HepG2 (cell line): ENCODE measurements at regions not wholly inside any gene's neighbourhood (a gene's known extent, or its start where the extent isn't known, plus 50 kb on each side); places are given as distances from the start of the nearest gene placed in this dataset.

ENCODE experiments used
- ATAC-seq: fragments of 200-7000 bp; cut with Tn5 transposase; 3 replicates; pipeline ENCODE4 v1.9.1; 2020; ENCODE audit warnings: mild to moderate bottlenecking, moderate library complexity
- BruUV-seq: library from RNA; stranded (reverse); fragments of 400-500 nt; replicated peaks from 2 replicates; lab custom pipeline; 2021; lab: Mats Ljungman, UMichigan
- CTCF ChIA-PET: fragments of 300-600 bp; formaldehyde crosslinking; extraction: SDS; loops from one replicate; lab custom pipeline; 2021; ENCODE audit warnings: low total read pairs, inconsistent platforms, low intra/inter-chr PET ratio; lab: Yijun Ruan, JAX
- POLR2A ChIA-PET: fragments of 350-600 bp; sonication (Branson Sonifier 250); formaldehyde crosslinking; loops from one replicate; lab custom pipeline; 2020; ENCODE audit warnings: antibody characterized with exemption, inconsistent platforms; lab: Yijun Ruan, JAX
- DNase-seq: peaks from one replicate; pipeline ENCODE4 v3.0.0-alpha.2; 2015; ENCODE audit warnings: low spot score
- FAIRE-seq: peaks from 3 replicates; lab custom pipeline; 2011; peaks lifted over from hg19 to GRCh38; lab: Jason Lieb, UNC
- H2AFZ ChIP-seq: one replicate; pipeline ENCODE4 v1.6.1; 2011; ENCODE audit warnings: low read length, inconsistent platforms
- H3K27ac ChIP-seq: fragments of 300-600 bp; 3 replicates; pipeline ENCODE4 v1.8.0; 2011; ENCODE audit warnings: mixed run types, mild to moderate bottlenecking, mixed read lengths, low read length, inconsistent platforms; ENCODE audit not compliant: insufficient read depth; ENCODE audit errors: extremely low read length
- H3K27me3 ChIP-seq, 2 experiments: fragments of 200-600 bp in 1 of 2; 2 replicates in 1 of 2; 3 replicates in 1 of 2; pipeline versions ENCODE4 v1.6.0 to v1.8.0; 2011; ENCODE audit warnings: low read length in 2 of 2, mild to moderate bottlenecking in 2 of 2, moderate library complexity in 2 of 2, inconsistent platforms in 1 of 2; ENCODE audit not compliant: insufficient read depth in 2 of 2, control insufficient read depth in 1 of 2
- H3K36me3 ChIP-seq, 2 experiments: fragments of 200-600 bp in 1 of 2; replicated peaks in 1 of 2; 2 replicates in 1 of 2; 3 replicates in 1 of 2; pipeline versions ENCODE4 v1.5.1 to v1.8.0; 2011; ENCODE audit warnings: low read length in 2 of 2, inconsistent platforms in 1 of 2; ENCODE audit not compliant: insufficient read depth in 2 of 2, control insufficient read depth in 1 of 2
- H3K4me1 ChIP-seq: 2 replicates; pipeline ENCODE4 v1.5.1; 2012; ENCODE audit warnings: low read length, inconsistent platforms; ENCODE audit not compliant: insufficient read depth
- H3K4me2 ChIP-seq: 2 replicates; pipeline ENCODE4 v1.6.0; 2011; ENCODE audit warnings: low read depth, low read length, inconsistent platforms
- H3K4me3 ChIP-seq, 3 experiments: fragments of 200-600 bp in 1 of 3; sonication (generic), shearing (Covaris generic) in 1 of 3; replicated peaks in 1 of 3; 2 replicates each; pipeline ENCODE4 v1.5.1; 2011 to 2016; ENCODE audit warnings: low read length in 3 of 3, inconsistent platforms in 2 of 3, low read depth in 2 of 3, mild to moderate bottlenecking in 2 of 3, control low read depth in 1 of 3, mixed read lengths in 1 of 3; ENCODE audit not compliant: insufficient read depth in 1 of 3
- H3K79me2 ChIP-seq: one replicate; pipeline ENCODE4 v1.6.1; 2011; ENCODE audit warnings: low read length, inconsistent platforms; ENCODE audit not compliant: insufficient read depth
- H3K9ac ChIP-seq: 2 replicates; pipeline ENCODE4 v1.6.0; 2011; ENCODE audit warnings: mild to moderate bottlenecking, low read depth, low read length, inconsistent platforms; ENCODE audit not compliant: insufficient read depth
- H3K9me3 ChIP-seq: 2 replicates; pipeline ENCODE4 v1.5.1; 2012; ENCODE audit warnings: mild to moderate bottlenecking, low read length
- H4K20me1 ChIP-seq: 2 replicates; pipeline ENCODE4 v1.6.0; 2011; ENCODE audit warnings: inconsistent platforms, mild to moderate bottlenecking, low read length, moderate library complexity; ENCODE audit not compliant: insufficient read depth
- ARID2 ChIP-seq: sonication (generic); formaldehyde crosslinking; IDR thresholded peaks from 2 replicates; pipeline ENCODE4 v1.8.1; 2022; ENCODE audit warnings: mild to moderate bottlenecking, missing genetic modification reagents, borderline replicate concordance
- CENPX ChIP-seq: sonication (generic); formaldehyde crosslinking; IDR thresholded peaks from 2 replicates; pipeline ENCODE4 v1.9.0; 2021; ENCODE audit warnings: mild to moderate bottlenecking, missing genetic modification reagents, moderate library complexity
- FOXP1 ChIP-seq, 2 experiments: fragments of 450-650 bp in 1 of 2; IDR thresholded peaks; 2 replicates each; pipeline ENCODE4 v1.6.1; 2017 to 2018; ENCODE audit warnings: antibody characterized with exemption in 1 of 2
- NR2F6 ChIP-seq, 2 experiments: IDR thresholded peaks; 2 replicates each; pipeline ENCODE4 v1.6.1; 2016; ENCODE audit warnings: antibody characterized with exemption in 1 of 2, mild to moderate bottlenecking in 1 of 2
- PHB2 ChIP-seq: fragments of 450-650 bp; IDR thresholded peaks from 2 replicates; pipeline ENCODE4 v1.6.1; 2018; ENCODE audit not compliant: partially characterized antibody
- SATB2 ChIP-seq: sonication (generic); formaldehyde crosslinking; IDR thresholded peaks from 2 replicates; pipeline ENCODE4 v1.5.0; 2020; ENCODE audit warnings: missing genetic modification reagents
- SRSF9 ChIP-seq: fragments of 200-400 bp; formaldehyde crosslinking; IDR thresholded peaks from 2 replicates; pipeline ENCODE4 v1.6.1; 2018; ENCODE audit warnings: borderline replicate concordance, mild to moderate bottlenecking, low read depth, low read length; ENCODE audit not compliant: insufficient read depth, poor library complexity, severe bottlenecking
- TBX3 ChIP-seq: fragments of 450-650 bp; IDR thresholded peaks from 2 replicates; pipeline ENCODE4 v1.6.1; 2017; ENCODE audit warnings: antibody characterized with exemption, mild to moderate bottlenecking, inconsistent platforms, borderline replicate concordance
- TCF7 ChIP-seq: sonication (generic); IDR thresholded peaks from 2 replicates; pipeline ENCODE4 v1.6.1; 2016; ENCODE audit warnings: antibody characterized with exemption, low read depth
- ZBTB3 ChIP-seq: sonication (generic); formaldehyde crosslinking; IDR thresholded peaks from 2 replicates; pipeline ENCODE4 v1.4.0; 2020; ENCODE audit warnings: low read depth, mild to moderate bottlenecking, moderate library complexity, missing genetic modification reagents, borderline replicate concordance
- ZBTB7A ChIP-seq: sonication (generic); formaldehyde crosslinking; IDR thresholded peaks from 2 replicates; pipeline ENCODE4 v1.8.0; 2022; ENCODE audit warnings: mild to moderate bottlenecking, missing genetic modification reagents
- ZNF143 ChIP-seq: sonication (generic); formaldehyde crosslinking; IDR thresholded peaks from 2 replicates; pipeline ENCODE4 v1.4.0; 2020; ENCODE audit warnings: missing genetic modification reagents
- ZNF720 ChIP-seq: sonication (generic); formaldehyde crosslinking; IDR thresholded peaks from 2 replicates; pipeline ENCODE4 v1.4.0; 2020; ENCODE audit warnings: missing genetic modification reagents
- ZNF879 ChIP-seq: sonication (generic); formaldehyde crosslinking; IDR thresholded peaks from 2 replicates; pipeline ENCODE4 v1.8.1; 2023; ENCODE audit warnings: missing genetic modification reagents
- WGBS: methylation state at CpG from one replicate; pipeline ENCODE4 v1.1.6; 2017; ENCODE audit warnings: low lambda C conversion rate; 5-methylcytosine and 5-hydroxymethylcytosine counted together
- in situ Hi-C: cut with HindIII; loops from 2 replicates; pipeline ENCODE4 v1.10.0; 2017; ENCODE audit warnings: low pct_unique_long_range_greater_than_20kb; ENCODE audit not compliant: extremely low pct_ligation_motif_present
- intact Hi-C: fragments of 100-400 bp; cut with micrococcal nuclease; formaldehyde crosslinking; loops from one replicate; pipeline ENCODE4 v1.10.0; 2022; ENCODE audit not compliant: unreplicated experiment
- TF ChIP-seq, protein P1 (sequence below): sonication (generic); formaldehyde crosslinking; conservative IDR thresholded peaks from 2 replicates; pipeline ENCODE4 v1.8.0; 2022; ENCODE audit warnings: mild to moderate bottlenecking, moderate library complexity, missing genetic modification reagents
- TF ChIP-seq, protein P2 (sequence below): sonication (generic); formaldehyde crosslinking; IDR thresholded peaks from 2 replicates; pipeline ENCODE4 v1.4.0; 2020; ENCODE audit warnings: missing genetic modification reagents

DNA sequence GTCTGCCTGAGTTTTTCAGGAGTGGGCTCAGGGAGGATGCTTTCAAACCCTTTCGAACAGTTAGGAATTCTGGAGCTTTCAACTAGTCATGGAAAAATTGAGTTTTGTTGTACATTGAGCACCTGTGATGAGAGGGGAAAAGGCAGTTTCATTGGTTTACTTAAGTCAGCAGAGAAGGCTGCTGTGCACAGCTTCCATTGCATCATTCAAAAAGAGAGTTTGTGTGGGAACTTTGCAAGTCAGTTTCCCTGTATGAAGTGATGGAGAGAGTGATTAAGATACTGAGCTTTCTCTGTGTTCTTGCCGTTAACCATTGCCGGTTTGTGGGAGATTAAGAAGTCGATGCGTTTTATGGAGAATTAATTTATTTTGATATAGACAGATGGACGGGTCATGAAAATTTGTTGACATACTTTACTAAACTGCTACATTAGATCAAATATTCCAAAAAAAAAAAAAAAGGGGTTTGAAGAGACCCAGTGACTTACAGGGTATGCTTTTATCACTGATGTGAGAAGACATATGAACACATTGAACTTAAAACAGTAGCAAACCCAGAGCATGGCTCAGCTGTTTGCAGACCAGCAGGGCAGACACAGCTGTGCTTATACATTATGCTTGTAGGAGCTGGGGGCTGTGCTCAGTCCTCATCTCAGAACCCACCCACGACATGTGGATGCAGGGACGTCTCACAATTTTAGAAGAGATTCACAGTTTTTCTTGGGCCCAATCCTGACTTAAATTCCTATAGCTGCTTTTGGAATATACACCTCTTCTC, 234.1 kb downstream of the SOX4 start:
- H3K4me1 ChIP-seq, result peaks cover 4% of the 10 kb centered on the region
- no peak overlapping the region for H3K27ac ChIP-seq
- intact Hi-C loops, result no loop called here
- POLR2A ChIA-PET, result no interaction called here
- TF ChIP-seq ZNF879 (CRISPR knock-in tag) (no peak), TCF7 (no peak), ZNF720 (CRISPR knock-in tag) (no peak), ARID2 (CRISPR knock-in tag) (no peak), PHB2 (no peak)
- TF ChIP-seq, all 625 proteins: peak for 0
- FAIRE-seq, result no peak
- CTCF ChIA-PET, result no interaction called here
- DNase-seq, result no peak
- no peaks in the 10 kb centered on the region for H3K9me3 ChIP-seq
- H3K79me2 ChIP-seq, result no peaks in the 10 kb centered on the region
- no peaks in the 10 kb centered on the region for H3K36me3 ChIP-seq
- no peak overlapping the region for H3K4me2 ChIP-seq
- no peak overlapping the region for H2AFZ ChIP-seq
- in situ Hi-C loops, result no loop called here
- no peaks in the 10 kb centered on the region for H4K20me1 ChIP-seq
- WGBS, result 51% methylated on average over 8 of the region's 8 CpGs
- H3K4me3 ChIP-seq, result no peak overlapping the region
- no peaks in the 10 kb centered on the region for H3K27me3 ChIP-seq
- ATAC-seq, result no peak
- no peak overlapping the region for H3K9ac ChIP-seq
- BruUV-seq, result no TSS peak

DNA sequence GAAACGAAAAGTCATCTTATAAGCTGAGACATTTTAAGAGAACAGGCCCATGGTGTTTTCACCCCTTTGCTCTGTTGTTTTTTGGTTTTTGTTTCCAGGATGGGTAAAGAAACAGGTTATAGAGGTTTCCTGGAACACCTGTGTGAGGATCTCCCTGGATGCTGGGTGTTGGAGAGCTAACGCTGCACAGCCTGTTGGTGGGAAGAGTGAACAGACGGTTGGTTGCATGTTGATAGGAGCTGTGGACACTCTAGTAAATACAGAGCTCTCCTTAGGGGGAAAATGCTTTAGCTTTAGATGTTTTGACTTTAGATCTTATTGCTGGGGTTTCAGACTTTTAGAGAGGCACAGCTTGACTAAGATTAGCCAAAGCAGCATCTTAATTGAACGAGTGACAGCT, 235.2 kb downstream of the SOX4 start:
- Histone ChIP-seq H3K4me2 (no peak overlapping the region), H3K4me1 (peaks cover 4% of the 10 kb centered on the region), H3K27me3 (no peaks in the 10 kb centered on the region), H3K79me2 (no peaks in the 10 kb centered on the region), H4K20me1 (no peaks in the 10 kb centered on the region), H2AFZ (no peak overlapping the region), H3K27ac (no peak overlapping the region), H3K4me3 (no peak overlapping the region), H3K36me3 (no peaks in the 10 kb centered on the region), H3K9me3 (no peaks in the 10 kb centered on the region), H3K9ac (no peak overlapping the region)
- no peak for DNase-seq
- intact Hi-C loops (no loop called here), in situ Hi-C loops (no loop called here)
- no peak for ATAC-seq
- ChIA-PET POLR2A (no interaction called here), CTCF (no interaction called here)
- 4% methylated on average over 4 of the region's 4 CpGs for WGBS
- BruUV-seq, result no TSS peak
- no peak for FAIRE-seq
- no peak for TF ChIP-seq SRSF9
- TF ChIP-seq TBX3, result no peak
- no peak for TF ChIP-seq ZBTB7A
- TF ChIP-seq SATB2 (CRISPR knock-in tag), result no peak
- TF ChIP-seq CENPX (CRISPR knock-in tag), result no peak
- TF ChIP-seq FOXP1 (IDR thresholded peaks at IDR 0.05), result no peak
- TF ChIP-seq FOXP1 (CRISPR knock-in tag; IDR thresholded peaks at IDR 0.05), result no peak
- TF ChIP-seq ZBTB3 (CRISPR knock-in tag), result no peak
- no peak for TF ChIP-seq NR2F6 (IDR thresholded peaks at IDR 0.05)
- no peak for TF ChIP-seq NR2F6 (CRISPR knock-in tag; IDR thresholded peaks at IDR 0.05)
- no peak for TF ChIP-seq ZNF143 (CRISPR knock-in tag)
- TF ChIP-seq, protein P1, sequence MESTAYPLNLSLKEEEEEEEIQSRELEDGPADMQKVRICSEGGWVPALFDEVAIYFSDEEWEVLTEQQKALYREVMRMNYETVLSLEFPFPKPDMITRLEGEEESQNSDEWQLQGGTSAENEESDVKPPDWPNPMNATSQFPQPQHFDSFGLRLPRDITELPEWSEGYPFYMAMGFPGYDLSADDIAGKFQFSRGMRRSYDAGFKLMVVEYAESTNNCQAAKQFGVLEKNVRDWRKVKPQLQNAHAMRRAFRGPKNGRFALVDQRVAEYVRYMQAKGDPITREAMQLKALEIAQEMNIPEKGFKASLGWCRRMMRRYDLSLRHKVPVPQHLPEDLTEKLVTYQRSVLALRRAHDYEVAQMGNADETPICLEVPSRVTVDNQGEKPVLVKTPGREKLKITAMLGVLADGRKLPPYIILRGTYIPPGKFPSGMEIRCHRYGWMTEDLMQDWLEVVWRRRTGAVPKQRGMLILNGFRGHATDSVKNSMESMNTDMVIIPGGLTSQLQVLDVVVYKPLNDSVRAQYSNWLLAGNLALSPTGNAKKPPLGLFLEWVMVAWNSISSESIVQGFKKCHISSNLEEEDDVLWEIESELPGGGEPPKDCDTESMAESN (CRISPR knock-in tag), result no peak
- TF ChIP-seq, protein P2, sequence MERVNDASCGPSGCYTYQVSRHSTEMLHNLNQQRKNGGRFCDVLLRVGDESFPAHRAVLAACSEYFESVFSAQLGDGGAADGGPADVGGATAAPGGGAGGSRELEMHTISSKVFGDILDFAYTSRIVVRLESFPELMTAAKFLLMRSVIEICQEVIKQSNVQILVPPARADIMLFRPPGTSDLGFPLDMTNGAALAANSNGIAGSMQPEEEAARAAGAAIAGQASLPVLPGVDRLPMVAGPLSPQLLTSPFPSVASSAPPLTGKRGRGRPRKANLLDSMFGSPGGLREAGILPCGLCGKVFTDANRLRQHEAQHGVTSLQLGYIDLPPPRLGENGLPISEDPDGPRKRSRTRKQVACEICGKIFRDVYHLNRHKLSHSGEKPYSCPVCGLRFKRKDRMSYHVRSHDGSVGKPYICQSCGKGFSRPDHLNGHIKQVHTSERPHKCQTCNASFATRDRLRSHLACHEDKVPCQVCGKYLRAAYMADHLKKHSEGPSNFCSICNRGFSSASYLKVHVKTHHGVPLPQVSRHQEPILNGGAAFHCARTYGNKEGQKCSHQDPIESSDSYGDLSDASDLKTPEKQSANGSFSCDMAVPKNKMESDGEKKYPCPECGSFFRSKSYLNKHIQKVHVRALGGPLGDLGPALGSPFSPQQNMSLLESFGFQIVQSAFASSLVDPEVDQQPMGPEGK, result no peak
